HepG2 (cell line): ENCODE measurements at regions not wholly inside any gene's neighbourhood (a gene's known extent, or its start where the extent isn't known, plus 50 kb on each side); places are given as distances from the start of the nearest gene placed in this dataset.

Experiments
- ATAC-seq: fragments of 200-7000 bp; cut with Tn5 transposase; 3 replicates; pipeline ENCODE4 v1.9.1; 2020; ENCODE audit warnings: mild to moderate bottlenecking, moderate library complexity
- BruUV-seq: library from RNA; stranded (reverse); fragments of 400-500 nt; replicated peaks from 2 replicates; lab custom pipeline; 2021; lab: Mats Ljungman, UMichigan
- CTCF ChIA-PET: fragments of 300-600 bp; formaldehyde crosslinking; extraction: SDS; loops from one replicate; lab custom pipeline; 2021; ENCODE audit warnings: low total read pairs, inconsistent platforms, low intra/inter-chr PET ratio; lab: Yijun Ruan, JAX
- POLR2A ChIA-PET: fragments of 350-600 bp; sonication (Branson Sonifier 250); formaldehyde crosslinking; loops from one replicate; lab custom pipeline; 2020; ENCODE audit warnings: antibody characterized with exemption, inconsistent platforms; lab: Yijun Ruan, JAX
- DNase-seq: peaks from one replicate; pipeline ENCODE4 v3.0.0-alpha.2; 2015; ENCODE audit warnings: low spot score
- FAIRE-seq: peaks from 3 replicates; lab custom pipeline; 2011; peaks lifted over from hg19 to GRCh38; lab: Jason Lieb, UNC
- H2AFZ ChIP-seq: one replicate; pipeline ENCODE4 v1.6.1; 2011; ENCODE audit warnings: low read length, inconsistent platforms
- H3K27ac ChIP-seq: fragments of 300-600 bp; 3 replicates; pipeline ENCODE4 v1.8.0; 2011; ENCODE audit warnings: mixed run types, mild to moderate bottlenecking, mixed read lengths, low read length, inconsistent platforms; ENCODE audit not compliant: insufficient read depth; ENCODE audit errors: extremely low read length
- H3K27me3 ChIP-seq, 2 experiments: fragments of 200-600 bp in 1 of 2; 2 replicates in 1 of 2; 3 replicates in 1 of 2; pipeline versions ENCODE4 v1.6.0 to v1.8.0; 2011; ENCODE audit warnings: low read length in 2 of 2, mild to moderate bottlenecking in 2 of 2, moderate library complexity in 2 of 2, inconsistent platforms in 1 of 2; ENCODE audit not compliant: insufficient read depth in 2 of 2, control insufficient read depth in 1 of 2
- H3K36me3 ChIP-seq, 2 experiments: fragments of 200-600 bp in 1 of 2; replicated peaks in 1 of 2; 2 replicates in 1 of 2; 3 replicates in 1 of 2; pipeline versions ENCODE4 v1.5.1 to v1.8.0; 2011; ENCODE audit warnings: low read length in 2 of 2, inconsistent platforms in 1 of 2; ENCODE audit not compliant: insufficient read depth in 2 of 2, control insufficient read depth in 1 of 2
- H3K4me1 ChIP-seq: 2 replicates; pipeline ENCODE4 v1.5.1; 2012; ENCODE audit warnings: low read length, inconsistent platforms; ENCODE audit not compliant: insufficient read depth
- H3K4me2 ChIP-seq: 2 replicates; pipeline ENCODE4 v1.6.0; 2011; ENCODE audit warnings: low read depth, low read length, inconsistent platforms
- H3K4me3 ChIP-seq, 3 experiments: fragments of 200-600 bp in 1 of 3; sonication (generic), shearing (Covaris generic) in 1 of 3; replicated peaks in 1 of 3; 2 replicates each; pipeline ENCODE4 v1.5.1; 2011 to 2016; ENCODE audit warnings: low read length in 3 of 3, inconsistent platforms in 2 of 3, low read depth in 2 of 3, mild to moderate bottlenecking in 2 of 3, control low read depth in 1 of 3, mixed read lengths in 1 of 3; ENCODE audit not compliant: insufficient read depth in 1 of 3
- H3K79me2 ChIP-seq: one replicate; pipeline ENCODE4 v1.6.1; 2011; ENCODE audit warnings: low read length, inconsistent platforms; ENCODE audit not compliant: insufficient read depth
- H3K9ac ChIP-seq: 2 replicates; pipeline ENCODE4 v1.6.0; 2011; ENCODE audit warnings: mild to moderate bottlenecking, low read depth, low read length, inconsistent platforms; ENCODE audit not compliant: insufficient read depth
- H3K9me3 ChIP-seq: 2 replicates; pipeline ENCODE4 v1.5.1; 2012; ENCODE audit warnings: mild to moderate bottlenecking, low read length
- H4K20me1 ChIP-seq: 2 replicates; pipeline ENCODE4 v1.6.0; 2011; ENCODE audit warnings: inconsistent platforms, mild to moderate bottlenecking, low read length, moderate library complexity; ENCODE audit not compliant: insufficient read depth
- FOXO1 ChIP-seq: sonication (generic); formaldehyde crosslinking; IDR thresholded peaks from 2 replicates; pipeline ENCODE4 v1.4.0; 2020; ENCODE audit warnings: missing genetic modification reagents
- KLF16 ChIP-seq, 2 experiments: sonication (generic) in 1 of 2; formaldehyde crosslinking in 1 of 2; IDR thresholded peaks; 2 replicates each; pipeline versions ENCODE4 v1.6.1 to v1.8.0; 2016 to 2023; ENCODE audit warnings: missing genetic modification reagents in 2 of 2, missing compliant biosample characterization in 1 of 2
- MED13 ChIP-seq: sonication (generic); formaldehyde crosslinking; IDR thresholded peaks from 2 replicates; pipeline ENCODE4 v1.5.0; 2020; ENCODE audit warnings: missing genetic modification reagents
- MEIS1 ChIP-seq: sonication (generic); formaldehyde crosslinking; IDR thresholded peaks from 2 replicates; pipeline ENCODE4 v1.9.0; 2021; ENCODE audit warnings: mild to moderate bottlenecking, missing genetic modification reagents, moderate library complexity, borderline replicate concordance
- NR1H2 ChIP-seq: sonication (generic); formaldehyde crosslinking; IDR thresholded peaks from 2 replicates; pipeline ENCODE4 v1.8.1; 2022; ENCODE audit warnings: low read depth, missing genetic modification reagents, borderline replicate concordance
- TBP ChIP-seq: sonication (generic); formaldehyde crosslinking; IDR thresholded peaks from 2 replicates; pipeline ENCODE4 v1.5.0; 2020; ENCODE audit warnings: missing genetic modification reagents
- U2AF1 ChIP-seq: fragments of 200-400 bp; formaldehyde crosslinking; optimal IDR thresholded peaks from 2 replicates; pipeline ENCODE3; 2017; ENCODE audit warnings: mild to moderate bottlenecking, low read depth, low read length
- XBP1 ChIP-seq: sonication (generic); formaldehyde crosslinking; IDR thresholded peaks from 2 replicates; pipeline ENCODE4 v1.5.0; 2020; ENCODE audit warnings: missing genetic modification reagents
- ZFYVE20 ChIP-seq: sonication (generic); formaldehyde crosslinking; IDR thresholded peaks from 2 replicates; pipeline ENCODE4 v1.8.0; 2023; ENCODE audit warnings: low read depth, mild to moderate bottlenecking, moderate library complexity, missing genetic modification reagents, borderline replicate concordance
- ZNF788 ChIP-seq: sonication (generic); formaldehyde crosslinking; IDR thresholded peaks from 2 replicates; pipeline ENCODE4 v1.5.0; 2020; ENCODE audit warnings: mild to moderate bottlenecking, missing genetic modification reagents, borderline replicate concordance
- WGBS: methylation state at CpG from one replicate; pipeline ENCODE4 v1.1.6; 2017; ENCODE audit warnings: low lambda C conversion rate; 5-methylcytosine and 5-hydroxymethylcytosine counted together
- in situ Hi-C: cut with HindIII; loops from 2 replicates; pipeline ENCODE4 v1.10.0; 2017; ENCODE audit warnings: low pct_unique_long_range_greater_than_20kb; ENCODE audit not compliant: extremely low pct_ligation_motif_present
- intact Hi-C: fragments of 100-400 bp; cut with micrococcal nuclease; formaldehyde crosslinking; loops from one replicate; pipeline ENCODE4 v1.10.0; 2022; ENCODE audit not compliant: unreplicated experiment
- TF ChIP-seq, protein P1 (sequence below): sonication (generic); formaldehyde crosslinking; IDR thresholded peaks from 2 replicates; pipeline ENCODE4 v1.5.0; 2020; ENCODE audit warnings: mild to moderate bottlenecking, missing genetic modification reagents, borderline replicate concordance
- TF ChIP-seq, protein P2 (sequence below): sonication (generic); formaldehyde crosslinking; IDR thresholded peaks from 2 replicates; pipeline ENCODE4 v1.4.0; 2020; ENCODE audit warnings: mild to moderate bottlenecking, low read depth, missing genetic modification reagents
- TF ChIP-seq, protein P3 (sequence below): sonication (generic); formaldehyde crosslinking; IDR thresholded peaks from 2 replicates; pipeline ENCODE4 v1.5.1; 2020; ENCODE audit warnings: mild to moderate bottlenecking, moderate library complexity, missing genetic modification reagents

DNA sequence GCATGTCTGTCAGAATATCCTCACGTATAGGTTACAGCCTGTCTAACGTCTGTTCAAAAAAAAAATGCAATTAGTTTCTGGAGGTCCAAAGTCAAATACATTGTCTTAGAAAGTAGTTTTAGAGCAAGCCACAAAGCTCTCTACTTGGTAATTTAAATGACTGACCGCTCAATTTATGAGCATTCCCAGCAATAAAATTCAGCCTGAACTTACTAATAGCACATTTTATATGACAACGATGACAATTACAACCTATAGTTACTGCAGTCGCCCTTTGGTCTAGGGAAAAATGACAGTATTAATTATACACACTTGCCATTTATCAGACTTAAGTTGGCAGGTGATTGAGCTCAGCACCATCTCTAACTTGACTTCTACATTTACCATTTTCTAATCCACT lies 425.8 kb upstream of the STEAP1 start (continued):
- TF ChIP-seq, protein P1, sequence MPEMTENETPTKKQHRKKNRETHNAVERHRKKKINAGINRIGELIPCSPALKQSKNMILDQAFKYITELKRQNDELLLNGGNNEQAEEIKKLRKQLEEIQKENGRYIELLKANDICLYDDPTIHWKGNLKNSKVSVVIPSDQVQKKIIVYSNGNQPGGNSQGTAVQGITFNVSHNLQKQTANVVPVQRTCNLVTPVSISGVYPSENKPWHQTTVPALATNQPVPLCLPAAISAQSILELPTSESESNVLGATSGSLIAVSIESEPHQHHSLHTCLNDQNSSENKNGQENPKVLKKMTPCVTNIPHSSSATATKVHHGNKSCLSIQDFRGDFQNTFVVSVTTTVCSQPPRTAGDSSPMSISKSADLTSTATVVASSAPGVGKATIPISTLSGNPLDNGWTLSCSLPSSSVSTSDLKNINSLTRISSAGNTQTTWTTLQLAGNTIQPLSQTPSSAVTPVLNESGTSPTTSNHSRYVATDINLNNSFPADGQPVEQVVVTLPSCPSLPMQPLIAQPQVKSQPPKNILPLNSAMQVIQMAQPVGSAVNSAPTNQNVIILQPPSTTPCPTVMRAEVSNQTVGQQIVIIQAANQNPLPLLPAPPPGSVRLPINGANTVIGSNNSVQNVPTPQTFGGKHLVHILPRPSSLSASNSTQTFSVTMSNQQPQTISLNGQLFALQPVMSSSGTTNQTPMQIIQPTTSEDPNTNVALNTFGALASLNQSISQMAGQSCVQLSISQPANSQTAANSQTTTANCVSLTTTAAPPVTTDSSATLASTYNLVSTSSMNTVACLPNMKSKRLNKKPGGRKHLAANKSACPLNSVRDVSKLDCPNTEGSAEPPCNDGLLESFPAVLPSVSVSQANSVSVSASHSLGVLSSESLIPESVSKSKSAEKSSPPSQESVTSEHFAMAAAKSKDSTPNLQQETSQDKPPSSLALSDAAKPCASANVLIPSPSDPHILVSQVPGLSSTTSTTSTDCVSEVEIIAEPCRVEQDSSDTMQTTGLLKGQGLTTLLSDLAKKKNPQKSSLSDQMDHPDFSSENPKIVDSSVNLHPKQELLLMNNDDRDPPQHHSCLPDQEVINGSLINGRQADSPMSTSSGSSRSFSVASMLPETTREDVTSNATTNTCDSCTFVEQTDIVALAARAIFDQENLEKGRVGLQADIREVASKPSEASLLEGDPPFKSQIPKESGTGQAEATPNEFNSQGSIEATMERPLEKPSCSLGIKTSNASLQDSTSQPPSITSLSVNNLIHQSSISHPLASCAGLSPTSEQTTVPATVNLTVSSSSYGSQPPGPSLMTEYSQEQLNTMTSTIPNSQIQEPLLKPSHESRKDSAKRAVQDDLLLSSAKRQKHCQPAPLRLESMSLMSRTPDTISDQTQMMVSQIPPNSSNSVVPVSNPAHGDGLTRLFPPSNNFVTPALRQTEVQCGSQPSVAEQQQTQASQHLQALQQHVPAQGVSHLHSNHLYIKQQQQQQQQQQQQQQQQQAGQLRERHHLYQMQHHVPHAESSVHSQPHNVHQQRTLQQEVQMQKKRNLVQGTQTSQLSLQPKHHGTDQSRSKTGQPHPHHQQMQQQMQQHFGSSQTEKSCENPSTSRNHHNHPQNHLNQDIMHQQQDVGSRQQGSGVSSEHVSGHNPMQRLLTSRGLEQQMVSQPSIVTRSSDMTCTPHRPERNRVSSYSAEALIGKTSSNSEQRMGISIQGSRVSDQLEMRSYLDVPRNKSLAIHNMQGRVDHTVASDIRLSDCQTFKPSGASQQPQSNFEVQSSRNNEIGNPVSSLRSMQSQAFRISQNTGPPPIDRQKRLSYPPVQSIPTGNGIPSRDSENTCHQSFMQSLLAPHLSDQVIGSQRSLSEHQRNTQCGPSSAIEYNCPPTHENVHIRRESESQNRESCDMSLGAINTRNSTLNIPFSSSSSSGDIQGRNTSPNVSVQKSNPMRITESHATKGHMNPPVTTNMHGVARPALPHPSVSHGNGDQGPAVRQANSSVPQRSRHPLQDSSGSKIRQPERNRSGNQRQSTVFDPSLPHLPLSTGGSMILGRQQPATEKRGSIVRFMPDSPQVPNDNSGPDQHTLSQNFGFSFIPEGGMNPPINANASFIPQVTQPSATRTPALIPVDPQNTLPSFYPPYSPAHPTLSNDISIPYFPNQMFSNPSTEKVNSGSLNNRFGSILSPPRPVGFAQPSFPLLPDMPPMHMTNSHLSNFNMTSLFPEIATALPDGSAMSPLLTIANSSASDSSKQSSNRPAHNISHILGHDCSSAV (CRISPR knock-in tag): no peak
- TF ChIP-seq ZFYVE20 (CRISPR knock-in tag) (no peak), U2AF1 (no peak)
- TF ChIP-seq, all 625 proteins: peak for 0

DNA sequence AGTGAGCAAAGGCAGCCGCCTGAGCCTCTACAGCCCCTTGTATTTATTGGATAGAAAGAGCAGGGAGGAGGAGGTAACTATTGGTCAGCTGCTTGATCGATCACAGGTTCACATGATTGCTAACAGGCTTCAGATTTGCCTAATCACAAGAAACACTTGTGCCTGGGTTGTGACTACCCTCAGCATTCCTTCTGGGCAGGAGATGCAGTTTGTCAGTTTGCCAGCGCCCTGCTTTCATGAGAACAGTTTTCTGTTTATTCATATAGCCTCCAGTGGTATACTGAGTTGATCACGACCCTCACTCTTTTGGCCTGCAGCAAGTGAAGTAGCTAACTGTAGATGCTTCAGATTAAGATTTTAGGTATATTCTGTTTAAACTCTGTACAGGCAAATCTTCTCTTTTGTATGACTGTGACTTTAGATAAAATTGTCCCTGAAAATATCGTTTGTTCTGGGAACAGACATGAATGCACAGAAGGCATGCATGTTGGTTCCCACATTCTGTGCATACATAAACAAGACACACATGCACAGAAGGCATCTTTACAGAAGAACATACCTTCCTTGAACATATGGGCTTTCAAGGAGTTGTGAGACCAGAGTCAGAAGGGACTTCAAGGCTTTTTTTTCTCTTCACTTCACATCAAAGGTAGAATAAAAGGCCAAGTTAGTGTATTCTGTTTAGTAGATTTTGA lies 422.4 kb upstream of the STEAP1 start:
- intact Hi-C loops (no loop called here), in situ Hi-C loops (no loop called here)
- ChIA-PET CTCF (no interaction called here), POLR2A (no interaction called here)
- Histone ChIP-seq H3K4me2 (no peak overlapping the region), H2AFZ (no peak overlapping the region), H3K9ac (no peak overlapping the region), H3K36me3 (no peaks in the 10 kb centered on the region), H3K27me3 (no peaks in the 10 kb centered on the region), H3K27ac (no peak overlapping the region), H3K4me3 (no peak overlapping the region), H4K20me1 (no peaks in the 10 kb centered on the region), H3K9me3 (no peaks in the 10 kb centered on the region), H3K79me2 (no peaks in the 10 kb centered on the region), H3K4me1 (no peaks in the 10 kb centered on the region)
- BruUV-seq: no TSS peak
- no peak for ATAC-seq
- WGBS: 11% methylated on average over 5 of the region's 5 CpGs
- no peak for FAIRE-seq
- no peak for DNase-seq
- TF ChIP-seq TBP (no peak), KLF16 (CRISPR knock-in tag; IDR thresholded peaks at IDR 0.05) (no peak), FOXO1 (CRISPR knock-in tag) (no peak), XBP1 (no peak), NR1H2 (CRISPR knock-in tag) (no peak), MED13 (CRISPR knock-in tag) (no peak), MEIS1 (CRISPR knock-in tag) (no peak), ZNF788 (CRISPR knock-in tag) (no peak)
- TF ChIP-seq, protein P2, sequence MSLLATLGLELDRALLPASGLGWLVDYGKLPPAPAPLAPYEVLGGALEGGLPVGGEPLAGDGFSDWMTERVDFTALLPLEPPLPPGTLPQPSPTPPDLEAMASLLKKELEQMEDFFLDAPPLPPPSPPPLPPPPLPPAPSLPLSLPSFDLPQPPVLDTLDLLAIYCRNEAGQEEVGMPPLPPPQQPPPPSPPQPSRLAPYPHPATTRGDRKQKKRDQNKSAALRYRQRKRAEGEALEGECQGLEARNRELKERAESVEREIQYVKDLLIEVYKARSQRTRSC (CRISPR knock-in tag): no peak
- TF ChIP-seq, protein P3, sequence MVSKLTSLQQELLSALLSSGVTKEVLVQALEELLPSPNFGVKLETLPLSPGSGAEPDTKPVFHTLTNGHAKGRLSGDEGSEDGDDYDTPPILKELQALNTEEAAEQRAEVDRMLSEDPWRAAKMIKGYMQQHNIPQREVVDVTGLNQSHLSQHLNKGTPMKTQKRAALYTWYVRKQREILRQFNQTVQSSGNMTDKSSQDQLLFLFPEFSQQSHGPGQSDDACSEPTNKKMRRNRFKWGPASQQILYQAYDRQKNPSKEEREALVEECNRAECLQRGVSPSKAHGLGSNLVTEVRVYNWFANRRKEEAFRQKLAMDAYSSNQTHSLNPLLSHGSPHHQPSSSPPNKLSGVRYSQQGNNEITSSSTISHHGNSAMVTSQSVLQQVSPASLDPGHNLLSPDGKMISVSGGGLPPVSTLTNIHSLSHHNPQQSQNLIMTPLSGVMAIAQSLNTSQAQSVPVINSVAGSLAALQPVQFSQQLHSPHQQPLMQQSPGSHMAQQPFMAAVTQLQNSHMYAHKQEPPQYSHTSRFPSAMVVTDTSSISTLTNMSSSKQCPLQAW (CRISPR knock-in tag): no peak
